Panc1 (cell line): ENCODE measurements at regions not wholly inside any gene's neighbourhood (a gene's known extent, or its start where the extent isn't known, plus 50 kb on each side); places are given as distances from the start of the nearest gene placed in this dataset.

ENCODE experiments used
- POLR2AphosphoS5 ChIP-seq: IDR thresholded peaks from 2 replicates; pipeline ENCODE4 v1.6.1; 2012; ENCODE audit warnings: mild to moderate bottlenecking, low read depth, low read length, moderate library complexity
- SIN3A ChIP-seq: IDR thresholded peaks from 2 replicates; pipeline ENCODE4 v1.6.1; 2012; ENCODE audit warnings: low read depth, mild to moderate bottlenecking, low read length, moderate library complexity, borderline replicate concordance; ENCODE audit not compliant: insufficient read depth
- TCF7L2 ChIP-seq: IDR thresholded peaks from 2 replicates; pipeline ENCODE4 v1.6.1; 2011; ENCODE audit warnings: mild to moderate bottlenecking, low read depth, low read length, inconsistent platforms
- TF ChIP-seq, protein P1 (sequence below): fragments of 450-650 bp; IDR thresholded peaks from 2 replicates; pipeline ENCODE4 v1.5.1; 2017; ENCODE audit warnings: mild to moderate bottlenecking
- TF ChIP-seq, protein P2 (sequence below), 2 experiments: IDR thresholded peaks; 2 replicates each; pipeline ENCODE4 v1.6.1; 2011 to 2012; ENCODE audit warnings: low read depth in 2 of 2, control low read depth in 1 of 2, low read length in 1 of 2, mild to moderate bottlenecking in 1 of 2, moderate library complexity in 1 of 2; ENCODE audit not compliant: insufficient read depth in 1 of 2

DNA sequence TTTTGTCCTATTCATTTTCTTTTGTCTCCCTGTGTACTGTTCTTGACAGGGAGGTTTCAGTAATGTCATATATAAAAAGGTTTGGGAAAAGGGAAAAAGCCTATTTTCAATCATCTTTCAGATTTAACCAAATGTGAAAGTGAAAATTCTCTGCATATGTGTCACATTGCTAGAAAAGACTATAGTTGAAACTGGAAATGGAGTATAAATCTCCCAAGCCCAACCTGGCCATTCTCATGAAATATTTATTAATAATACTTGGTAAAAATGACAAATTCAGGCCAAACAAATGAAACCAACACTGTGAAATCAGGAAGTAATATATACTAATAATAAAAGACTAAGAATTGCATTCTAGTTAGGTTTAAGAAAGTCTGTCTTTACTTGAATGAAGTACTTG is 1129.2 kb downstream of the SLC16A7 start:
- TF ChIP-seq, protein P1, sequence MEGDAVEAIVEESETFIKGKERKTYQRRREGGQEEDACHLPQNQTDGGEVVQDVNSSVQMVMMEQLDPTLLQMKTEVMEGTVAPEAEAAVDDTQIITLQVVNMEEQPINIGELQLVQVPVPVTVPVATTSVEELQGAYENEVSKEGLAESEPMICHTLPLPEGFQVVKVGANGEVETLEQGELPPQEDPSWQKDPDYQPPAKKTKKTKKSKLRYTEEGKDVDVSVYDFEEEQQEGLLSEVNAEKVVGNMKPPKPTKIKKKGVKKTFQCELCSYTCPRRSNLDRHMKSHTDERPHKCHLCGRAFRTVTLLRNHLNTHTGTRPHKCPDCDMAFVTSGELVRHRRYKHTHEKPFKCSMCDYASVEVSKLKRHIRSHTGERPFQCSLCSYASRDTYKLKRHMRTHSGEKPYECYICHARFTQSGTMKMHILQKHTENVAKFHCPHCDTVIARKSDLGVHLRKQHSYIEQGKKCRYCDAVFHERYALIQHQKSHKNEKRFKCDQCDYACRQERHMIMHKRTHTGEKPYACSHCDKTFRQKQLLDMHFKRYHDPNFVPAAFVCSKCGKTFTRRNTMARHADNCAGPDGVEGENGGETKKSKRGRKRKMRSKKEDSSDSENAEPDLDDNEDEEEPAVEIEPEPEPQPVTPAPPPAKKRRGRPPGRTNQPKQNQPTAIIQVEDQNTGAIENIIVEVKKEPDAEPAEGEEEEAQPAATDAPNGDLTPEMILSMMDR: no peak
- TF ChIP-seq, protein P2, sequence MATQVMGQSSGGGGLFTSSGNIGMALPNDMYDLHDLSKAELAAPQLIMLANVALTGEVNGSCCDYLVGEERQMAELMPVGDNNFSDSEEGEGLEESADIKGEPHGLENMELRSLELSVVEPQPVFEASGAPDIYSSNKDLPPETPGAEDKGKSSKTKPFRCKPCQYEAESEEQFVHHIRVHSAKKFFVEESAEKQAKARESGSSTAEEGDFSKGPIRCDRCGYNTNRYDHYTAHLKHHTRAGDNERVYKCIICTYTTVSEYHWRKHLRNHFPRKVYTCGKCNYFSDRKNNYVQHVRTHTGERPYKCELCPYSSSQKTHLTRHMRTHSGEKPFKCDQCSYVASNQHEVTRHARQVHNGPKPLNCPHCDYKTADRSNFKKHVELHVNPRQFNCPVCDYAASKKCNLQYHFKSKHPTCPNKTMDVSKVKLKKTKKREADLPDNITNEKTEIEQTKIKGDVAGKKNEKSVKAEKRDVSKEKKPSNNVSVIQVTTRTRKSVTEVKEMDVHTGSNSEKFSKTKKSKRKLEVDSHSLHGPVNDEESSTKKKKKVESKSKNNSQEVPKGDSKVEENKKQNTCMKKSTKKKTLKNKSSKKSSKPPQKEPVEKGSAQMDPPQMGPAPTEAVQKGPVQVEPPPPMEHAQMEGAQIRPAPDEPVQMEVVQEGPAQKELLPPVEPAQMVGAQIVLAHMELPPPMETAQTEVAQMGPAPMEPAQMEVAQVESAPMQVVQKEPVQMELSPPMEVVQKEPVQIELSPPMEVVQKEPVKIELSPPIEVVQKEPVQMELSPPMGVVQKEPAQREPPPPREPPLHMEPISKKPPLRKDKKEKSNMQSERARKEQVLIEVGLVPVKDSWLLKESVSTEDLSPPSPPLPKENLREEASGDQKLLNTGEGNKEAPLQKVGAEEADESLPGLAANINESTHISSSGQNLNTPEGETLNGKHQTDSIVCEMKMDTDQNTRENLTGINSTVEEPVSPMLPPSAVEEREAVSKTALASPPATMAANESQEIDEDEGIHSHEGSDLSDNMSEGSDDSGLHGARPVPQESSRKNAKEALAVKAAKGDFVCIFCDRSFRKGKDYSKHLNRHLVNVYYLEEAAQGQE (IDR thresholded peaks at IDR 0.05; ENCODE audit: insufficient read depth in 1 of 2, low read depth in 2 of 2, low read length in 1 of 2): no peak
- no peak for TF ChIP-seq TCF7L2
- no peak for TF ChIP-seq POLR2AphosphoS5
- no peak for TF ChIP-seq SIN3A
